ENCODE measurements at regions not wholly inside any gene's neighbourhood (a gene's known extent, or its start where the extent isn't known, plus 50 kb on each side); places are given as distances from the start of the nearest gene placed in this dataset.

DNA sequence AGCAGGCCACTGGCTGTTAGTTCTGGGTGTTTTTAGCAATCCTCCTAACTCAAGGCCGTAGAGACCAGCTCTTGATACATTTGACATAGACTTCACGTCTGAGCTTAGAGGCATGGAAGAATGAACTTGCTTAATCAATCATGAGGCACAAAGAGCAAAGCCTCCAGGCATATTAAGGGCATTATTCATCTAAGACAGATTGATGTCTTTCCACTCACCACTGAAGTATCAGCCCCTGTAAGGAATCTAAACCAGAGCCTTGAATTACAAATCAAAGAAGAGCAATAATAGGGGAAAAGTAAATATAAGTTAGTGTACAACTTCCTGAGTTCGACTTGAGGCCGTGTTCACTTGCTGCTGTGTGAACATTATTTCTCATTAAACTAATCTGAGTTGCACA lies 1470.7 kb downstream of the AACS start:
- ChIA-PET POLR2A (no interaction called here), CTCF (interaction anchor here (0.6 to 1.1 kb wide), 2 partner anchors 22 to 951 kb away, joined by 3 read pairs; no protein-coding TSS in a partner anchor)
- Mint-ChIP-seq H3K4me3 (ENCODE audit: unreplicated experiment) (no peak overlapping the region), H3K4me1 (ENCODE audit: insufficient read depth, unreplicated experiment) (no peaks in the 10 kb centered on the region), H3K9me3 (ENCODE audit: unreplicated experiment) (peaks cover 6% of the 10 kb centered on the region), H3K27me3 (ENCODE audit: insufficient read depth, unreplicated experiment) (no peaks in the 10 kb centered on the region), H3K36me3 (ENCODE audit: insufficient read depth, unreplicated experiment) (no peaks in the 10 kb centered on the region), H3K27ac (ENCODE audit: low read depth, unreplicated experiment) (no peak overlapping the region)
- no peak for DNase-seq (ENCODE audit: unreplicated experiment)
- TF ChIP-seq, protein P1, sequence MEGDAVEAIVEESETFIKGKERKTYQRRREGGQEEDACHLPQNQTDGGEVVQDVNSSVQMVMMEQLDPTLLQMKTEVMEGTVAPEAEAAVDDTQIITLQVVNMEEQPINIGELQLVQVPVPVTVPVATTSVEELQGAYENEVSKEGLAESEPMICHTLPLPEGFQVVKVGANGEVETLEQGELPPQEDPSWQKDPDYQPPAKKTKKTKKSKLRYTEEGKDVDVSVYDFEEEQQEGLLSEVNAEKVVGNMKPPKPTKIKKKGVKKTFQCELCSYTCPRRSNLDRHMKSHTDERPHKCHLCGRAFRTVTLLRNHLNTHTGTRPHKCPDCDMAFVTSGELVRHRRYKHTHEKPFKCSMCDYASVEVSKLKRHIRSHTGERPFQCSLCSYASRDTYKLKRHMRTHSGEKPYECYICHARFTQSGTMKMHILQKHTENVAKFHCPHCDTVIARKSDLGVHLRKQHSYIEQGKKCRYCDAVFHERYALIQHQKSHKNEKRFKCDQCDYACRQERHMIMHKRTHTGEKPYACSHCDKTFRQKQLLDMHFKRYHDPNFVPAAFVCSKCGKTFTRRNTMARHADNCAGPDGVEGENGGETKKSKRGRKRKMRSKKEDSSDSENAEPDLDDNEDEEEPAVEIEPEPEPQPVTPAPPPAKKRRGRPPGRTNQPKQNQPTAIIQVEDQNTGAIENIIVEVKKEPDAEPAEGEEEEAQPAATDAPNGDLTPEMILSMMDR (IDR thresholded peaks at IDR 0.05; ENCODE audit: unreplicated experiment) = no peak
- no TSS peak for BruUV-seq (replicated peaks)
- intact Hi-C loops (cut with micrococcal nuclease) = no loop called here

DNA sequence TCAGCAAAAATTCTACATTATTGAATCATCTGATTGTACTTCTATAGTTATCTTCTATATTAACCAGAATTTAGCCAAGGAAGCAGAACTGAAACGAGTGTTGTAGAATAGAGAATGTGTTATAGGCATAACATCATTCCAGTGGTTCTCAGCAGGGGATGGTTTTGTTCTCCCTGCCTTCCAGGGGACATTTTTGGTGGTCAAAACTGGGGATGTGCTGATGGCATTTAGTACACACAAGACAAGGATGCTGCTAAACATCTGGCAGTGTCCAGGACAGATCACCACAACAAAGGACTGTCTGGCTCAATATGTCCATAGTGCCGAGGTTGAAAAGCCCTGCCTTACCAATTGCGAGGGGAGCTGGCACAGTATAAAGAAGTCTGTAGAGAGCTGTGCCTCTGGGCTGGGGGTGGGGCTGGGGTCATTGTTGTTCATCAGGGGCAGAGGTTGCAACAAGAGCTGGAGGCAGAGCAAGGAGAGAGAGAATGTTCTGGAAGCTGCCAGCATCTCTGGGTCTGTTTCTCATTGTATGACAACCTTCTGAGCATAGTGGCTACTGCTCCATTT lies 1472.8 kb downstream of the AACS start:
- CTCF ChIA-PET = no interaction called here
- TF ChIP-seq, protein P1 (IDR thresholded peaks at IDR 0.05; ENCODE audit: unreplicated experiment) = no peak
- no peaks in the 10 kb centered on the region for H3K36me3 Mint-ChIP-seq (ENCODE audit: insufficient read depth, unreplicated experiment)
- no peak overlapping the region for H3K27ac Mint-ChIP-seq (ENCODE audit: low read depth, unreplicated experiment)
- DNase-seq (ENCODE audit: unreplicated experiment) = no peak
- H3K9me3 Mint-ChIP-seq (ENCODE audit: unreplicated experiment) = peaks cover 6% of the 10 kb centered on the region
- BruUV-seq (replicated peaks) = no TSS peak
- no peaks in the 10 kb centered on the region for H3K27me3 Mint-ChIP-seq (ENCODE audit: insufficient read depth, unreplicated experiment)
- H3K4me3 Mint-ChIP-seq (ENCODE audit: unreplicated experiment) = no peak overlapping the region
- H3K4me1 Mint-ChIP-seq (ENCODE audit: insufficient read depth, unreplicated experiment) = no peaks in the 10 kb centered on the region
- POLR2A ChIA-PET = no interaction called here
- intact Hi-C loops (cut with micrococcal nuclease) = no loop called here

DNA sequence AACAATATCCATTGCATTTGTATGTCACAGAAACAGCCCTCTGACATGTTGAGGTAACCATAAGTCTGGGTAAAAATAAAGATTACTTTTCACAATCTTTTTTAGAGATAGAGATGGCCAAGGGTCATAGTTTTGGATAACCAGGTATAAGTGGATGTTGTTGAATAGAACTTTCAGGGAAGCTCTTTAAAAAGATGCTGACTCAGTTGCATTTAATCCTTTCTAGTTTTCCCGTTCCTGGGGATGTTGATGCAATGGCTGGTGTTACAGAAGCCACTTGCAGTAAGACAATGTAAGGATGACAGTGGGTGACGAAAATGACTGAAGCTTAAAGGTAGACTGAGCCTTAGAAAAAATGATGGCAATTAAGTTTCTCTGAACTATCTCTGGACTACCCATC lies 1473.7 kb downstream of the AACS start:
- intact Hi-C loops (cut with micrococcal nuclease) = no loop called here
- H3K27me3 Mint-ChIP-seq (ENCODE audit: insufficient read depth, unreplicated experiment) = no peaks in the 10 kb centered on the region
- H3K27ac Mint-ChIP-seq (ENCODE audit: low read depth, unreplicated experiment) = no peak overlapping the region
- CTCF ChIA-PET = no interaction called here
- BruUV-seq (replicated peaks) = no TSS peak
- H3K9me3 Mint-ChIP-seq (ENCODE audit: unreplicated experiment) = peaks cover 6% of the 10 kb centered on the region
- no peaks in the 10 kb centered on the region for H3K36me3 Mint-ChIP-seq (ENCODE audit: insufficient read depth, unreplicated experiment)
- H3K4me1 Mint-ChIP-seq (ENCODE audit: insufficient read depth, unreplicated experiment) = no peaks in the 10 kb centered on the region
- H3K4me3 Mint-ChIP-seq (ENCODE audit: unreplicated experiment) = no peak overlapping the region
- TF ChIP-seq, protein P1 (IDR thresholded peaks at IDR 0.05; ENCODE audit: unreplicated experiment) = no peak
- DNase-seq (ENCODE audit: unreplicated experiment) = no peak
- POLR2A ChIA-PET = interaction anchor here (0.6 kb wide), 1 partner anchor 95 kb away, joined by 4 read pairs; no protein-coding TSS in a partner anchor

DNA sequence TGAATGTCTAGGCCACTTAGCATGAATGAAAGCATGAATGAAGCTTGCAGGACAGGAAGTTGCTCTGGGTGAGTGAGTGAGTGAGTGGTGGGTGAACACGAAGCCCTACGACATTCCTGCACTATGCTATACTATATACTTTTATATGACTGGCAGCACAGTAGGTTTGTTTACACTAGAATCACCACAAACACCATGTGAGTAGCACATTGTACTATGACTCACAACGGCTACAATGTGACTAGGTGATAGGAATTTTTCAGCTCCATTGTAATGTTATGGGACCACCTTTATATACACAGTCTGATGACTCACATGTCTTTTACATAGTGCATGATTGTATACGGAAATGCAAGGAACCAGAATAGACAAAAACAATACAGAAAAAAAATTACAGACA lies 1480.2 kb downstream of the AACS start:
- Mint-ChIP-seq H3K36me3 (ENCODE audit: insufficient read depth, unreplicated experiment) (peaks cover 4% of the 10 kb centered on the region), H3K9me3 (ENCODE audit: unreplicated experiment) (no peaks in the 10 kb centered on the region), H3K4me1 (ENCODE audit: insufficient read depth, unreplicated experiment) (peaks cover 10% of the 10 kb centered on the region), H3K27ac (ENCODE audit: low read depth, unreplicated experiment) (peak overlapping the region; percentile 50), H3K27me3 (ENCODE audit: insufficient read depth, unreplicated experiment) (no peaks in the 10 kb centered on the region), H3K4me3 (ENCODE audit: unreplicated experiment) (no peak overlapping the region)
- ChIA-PET CTCF (interaction anchor here (0.6 kb wide), 1 partner anchor 83 kb away, joined by 3 read pairs; no protein-coding TSS in a partner anchor), POLR2A (interaction anchor here (0.6 to 0.7 kb wide), 2 partner anchors 75 to 190 kb away, joined by 3 read pairs; no protein-coding TSS in a partner anchor)
- intact Hi-C loops (cut with micrococcal nuclease) = no loop called here
- BruUV-seq (replicated peaks) = no TSS peak
- peak; percentile 67 for DNase-seq (ENCODE audit: unreplicated experiment)
- TF ChIP-seq, protein P1 (IDR thresholded peaks at IDR 0.05; ENCODE audit: unreplicated experiment) = no peak
